GM21529 (cell line): ENCODE measurements at regions not wholly inside any gene's neighbourhood (a gene's known extent, or its start where the extent isn't known, plus 50 kb on each side); places are given as distances from the start of the nearest gene placed in this dataset.

Experiments used
- ATAC-seq: cut with Tn5 transposase; IDR thresholded peaks from one replicate; pipeline ENCODE4 v1.9.1; 2021; ENCODE audit not compliant: unreplicated experiment

GRCh38 chr2:8534729-8535468, 147.0 kb upstream of the ID2 start:
- ATAC-seq = no peak

GRCh38 chr2:8535469-8535795, 146.4 kb upstream of the ID2 start:
- ATAC-seq = no peak

GRCh38 chr2:8535821-8536685, 145.8 kb upstream of the ID2 start:
- ATAC-seq = no peak

GRCh38 chr2:8536686-8537561, 144.9 kb upstream of the ID2 start:
- ATAC-seq = no peak

GRCh38 chr2:8537562-8538155, 144.2 kb upstream of the ID2 start:
- no peak for ATAC-seq

- ATAC-seq = no peak
Observed at GRCh38 chr2:8538531-8538930, 143.3 kb upstream of the ID2 start.

- ATAC-seq = no peak
Observed at GRCh38 chr2:8538931-8539621, 142.8 kb upstream of the ID2 start.

- no peak for ATAC-seq
Observed at GRCh38 chr2:8539743-8540551, 141.9 kb upstream of the ID2 start.

GRCh38 chr2:8540552-8541055, 141.3 kb upstream of the ID2 start:
- ATAC-seq = no peak

- no peak for ATAC-seq
Observed at GRCh38 chr2:8541223-8541622, 140.6 kb upstream of the ID2 start.

- no peak for ATAC-seq
Observed at GRCh38 chr2:8541636-8542035, 140.2 kb upstream of the ID2 start.

- ATAC-seq = no peak
Observed at GRCh38 chr2:8542381-8543059, 139.3 kb upstream of the ID2 start.

GRCh38 chr2:8543060-8543382, 138.8 kb upstream of the ID2 start:
- peak; percentile 21 for ATAC-seq

- ATAC-seq = peak; percentile 73
Observed at GRCh38 chr2:8543383-8544170, 138.3 kb upstream of the ID2 start.

- ATAC-seq = no peak
Observed at GRCh38 chr2:8544171-8544785, 137.6 kb upstream of the ID2 start.

GRCh38 chr2:8544786-8545694, 136.8 kb upstream of the ID2 start:
- peak; percentile 53 for ATAC-seq
